ENCODE measurements at regions not wholly inside any gene's neighbourhood (a gene's known extent, or its start where the extent isn't known, plus 50 kb on each side); places are given as distances from the start of the nearest gene placed in this dataset.
"Not testable (repeated sequence)": the region's sequence is repeated elsewhere in the genome, so short reads cannot be mapped to it uniquely, and the experiment has no call there.

GRCh38 chr3:150239766-150240165 lies 168.3 kb upstream of the TSC22D2 start:
- DNase-seq: no peak

DNA sequence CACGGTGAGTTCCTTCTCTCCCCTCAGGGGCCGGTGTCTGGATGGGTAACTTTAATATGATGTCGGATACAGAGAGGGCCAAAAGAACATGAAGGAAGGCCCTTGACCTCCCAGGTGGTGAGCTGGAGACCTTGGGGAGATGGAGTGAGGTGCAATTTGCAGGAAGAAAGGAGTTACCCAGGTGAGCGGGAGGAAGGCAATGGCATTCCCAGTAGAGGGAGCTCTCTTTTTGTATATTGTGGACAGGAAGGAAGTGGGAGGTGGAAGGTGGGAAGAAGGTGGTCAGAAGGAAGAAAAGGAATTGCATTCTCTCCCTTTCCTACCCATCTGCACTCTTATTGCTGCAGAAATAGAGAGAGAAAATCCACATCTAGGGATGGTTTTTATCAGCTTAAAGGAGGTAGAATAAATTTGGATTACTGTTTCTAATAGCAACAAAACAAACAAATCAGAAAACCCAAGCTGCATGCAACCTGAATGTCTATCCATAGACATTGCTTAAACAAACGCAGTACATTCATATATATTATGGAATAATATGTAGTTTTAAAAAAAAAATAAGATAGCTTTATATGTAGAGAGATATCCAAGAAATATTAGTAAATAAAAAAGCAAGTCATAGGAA lies 169.0 kb upstream of the TSC22D2 start:
- DNase-seq: no peak

DNA sequence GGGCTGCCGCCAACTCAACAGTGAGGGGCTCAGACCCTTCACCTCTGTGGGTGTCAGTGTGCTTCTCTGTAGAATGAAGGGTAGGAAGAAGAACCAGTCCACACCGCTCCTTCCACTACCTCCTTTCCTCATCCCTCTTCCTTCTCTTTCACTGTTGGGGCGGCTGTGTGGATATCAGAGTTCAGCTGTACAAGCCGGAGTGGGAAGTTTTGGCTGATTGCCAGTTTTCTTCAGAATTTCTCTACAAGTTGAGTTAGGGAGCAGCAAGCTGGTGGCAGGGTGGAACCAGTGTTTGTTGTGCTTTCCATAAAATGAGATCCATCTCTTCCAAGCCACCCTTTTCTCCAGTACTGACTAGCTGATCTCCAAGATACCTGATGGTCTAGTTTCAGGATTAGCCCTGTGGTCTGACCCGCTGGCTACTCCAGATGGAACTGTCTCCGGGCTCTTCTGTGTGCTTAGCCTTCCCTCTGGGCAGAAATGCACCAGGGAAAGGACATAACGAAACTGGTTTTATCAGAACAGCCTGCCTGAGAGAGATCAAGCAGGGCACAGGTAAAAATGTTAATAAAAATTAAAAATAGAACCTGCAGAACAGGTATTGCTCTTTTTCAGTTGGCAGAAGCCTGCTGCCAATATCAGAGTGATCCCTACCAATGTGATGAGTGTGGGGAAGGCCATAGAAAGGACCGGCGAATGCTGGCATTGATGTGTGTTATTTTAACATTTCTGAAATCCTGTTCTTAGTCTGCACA lies 169.9 kb upstream of the TSC22D2 start:
- no peak for DNase-seq

GRCh38 chr3:150237490-150237889 lies 170.6 kb upstream of the TSC22D2 start:
- DNase-seq: peak; percentile 33

GRCh38 chr3:150236316-150237082 lies 171.6 kb upstream of the TSC22D2 start:
- DNase-seq: no peak

GRCh38 chr3:150235799-150236198 lies 172.3 kb upstream of the TSC22D2 start:
- DNase-seq: no peak

- DNase-seq: no peak
These were observed 175.1 kb upstream of the TSC22D2 start for GRCh38 chr3:150232992-150233451.

DNA sequence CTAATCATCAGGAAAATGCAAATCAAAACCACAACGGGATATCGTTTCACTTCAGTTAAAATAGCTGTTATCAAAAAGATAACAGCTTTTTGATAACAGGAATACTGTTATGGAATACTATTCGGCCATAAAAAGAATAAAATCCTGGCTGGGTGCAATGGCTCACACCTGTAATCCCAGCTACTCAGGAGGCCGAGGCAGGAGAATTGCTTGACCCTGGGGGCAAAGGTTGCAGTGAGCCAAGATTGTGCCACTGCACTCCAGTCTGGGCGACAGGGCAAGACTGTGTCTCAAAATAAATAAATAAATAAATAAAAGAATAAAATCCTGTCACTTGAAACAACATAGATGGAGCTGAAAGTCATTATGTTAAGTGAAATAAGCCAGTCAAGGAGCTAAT lies 178.1 kb upstream of the TSC22D2 start:
- no peak for DNase-seq

GRCh38 chr3:150228626-150229025 lies 179.5 kb upstream of the TSC22D2 start:
- DNase-seq: not testable (repeated sequence)

GRCh38 chr3:150227839-150228238 lies 180.3 kb upstream of the TSC22D2 start:
- no peak for DNase-seq

DNA sequence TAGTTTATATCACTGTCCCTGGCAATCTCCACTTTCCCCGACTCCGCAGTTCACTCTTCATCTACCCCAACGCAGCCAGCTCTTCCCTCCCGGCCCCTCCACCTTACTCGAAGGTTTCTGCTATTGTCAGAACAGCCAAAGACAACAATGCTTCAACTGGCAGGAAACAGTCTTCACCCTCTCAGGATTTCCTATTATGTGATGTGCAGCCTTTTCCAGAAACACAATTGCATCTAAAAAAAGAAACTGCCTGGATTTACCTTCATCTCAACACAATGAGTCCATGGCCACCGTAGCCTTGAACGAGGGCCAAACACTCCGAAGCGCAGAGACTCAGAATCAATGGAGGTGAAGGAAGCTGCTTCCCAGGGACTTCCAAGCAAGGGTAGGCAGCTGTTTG lies 182.1 kb upstream of the TSC22D2 start:
- no peak for DNase-seq

GRCh38 chr3:150223558-150223957 lies 184.5 kb upstream of the TSC22D2 start:
- DNase-seq: no peak

- DNase-seq: no peak
These were observed 185.2 kb upstream of the TSC22D2 start for GRCh38 chr3:150222691-150223489.

- no peak for DNase-seq
These were observed 186.1 kb upstream of the TSC22D2 start for GRCh38 chr3:150221904-150222523.

DNA sequence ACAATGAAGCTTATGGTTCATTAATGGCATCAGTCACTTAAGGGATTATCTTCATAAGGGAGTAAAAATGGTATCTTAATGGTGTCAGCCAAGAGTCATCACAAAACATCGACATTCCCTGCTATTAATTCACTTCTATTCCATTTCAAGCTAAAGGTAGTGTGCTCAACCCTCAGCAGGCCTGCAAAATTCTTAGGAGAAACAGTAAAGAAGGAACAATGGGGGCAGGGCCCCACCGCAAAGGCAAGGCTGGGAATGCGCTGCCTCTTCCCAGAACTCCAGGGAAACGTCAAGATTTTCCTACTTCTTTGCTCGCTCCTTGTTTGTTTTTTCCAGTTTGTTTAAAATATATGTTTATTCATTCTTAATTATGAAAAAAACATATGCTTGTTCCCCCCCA lies 187.3 kb upstream of the TSC22D2 start:
- DNase-seq: no peak

DNA sequence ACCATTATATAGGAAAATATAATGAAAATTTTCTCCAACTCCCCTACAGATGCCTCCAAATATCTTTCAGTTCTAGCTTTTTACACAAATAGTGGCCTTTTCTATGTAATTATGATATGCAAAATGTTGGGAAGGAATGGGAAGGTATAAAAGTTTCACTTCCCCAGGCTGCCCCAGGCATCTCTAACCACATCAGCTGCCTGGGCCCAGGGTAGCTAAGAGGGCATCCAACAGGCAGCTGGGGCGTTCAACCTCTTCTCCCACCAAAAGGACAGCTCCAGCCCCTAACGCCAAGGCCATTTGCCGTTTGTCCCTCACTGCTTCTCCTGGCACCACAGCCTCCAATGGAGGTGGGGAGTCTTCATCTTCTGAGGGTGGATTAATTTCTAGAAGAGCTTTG lies 188.1 kb upstream of the TSC22D2 start:
- no peak for DNase-seq

DNA sequence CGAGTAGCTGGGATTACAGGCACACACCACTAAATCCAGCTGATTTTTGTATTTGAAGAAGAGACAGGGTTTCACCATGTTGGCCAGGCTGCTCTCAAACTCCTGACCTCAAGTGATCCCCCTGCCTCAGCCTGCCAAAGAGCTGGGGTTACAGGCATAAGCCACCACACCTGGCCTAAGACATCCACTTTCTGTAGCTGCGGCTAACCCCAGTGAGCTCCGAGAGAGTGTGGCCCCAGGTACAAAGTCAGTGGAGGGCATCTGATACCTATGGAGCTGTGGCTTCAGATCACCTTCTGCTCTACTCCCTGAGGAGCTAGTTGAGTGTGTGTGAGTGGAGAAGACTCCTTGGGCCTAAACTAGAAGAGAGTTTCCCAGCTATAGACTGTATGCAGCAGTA lies 189.3 kb upstream of the TSC22D2 start:
- DNase-seq: no peak

DNA sequence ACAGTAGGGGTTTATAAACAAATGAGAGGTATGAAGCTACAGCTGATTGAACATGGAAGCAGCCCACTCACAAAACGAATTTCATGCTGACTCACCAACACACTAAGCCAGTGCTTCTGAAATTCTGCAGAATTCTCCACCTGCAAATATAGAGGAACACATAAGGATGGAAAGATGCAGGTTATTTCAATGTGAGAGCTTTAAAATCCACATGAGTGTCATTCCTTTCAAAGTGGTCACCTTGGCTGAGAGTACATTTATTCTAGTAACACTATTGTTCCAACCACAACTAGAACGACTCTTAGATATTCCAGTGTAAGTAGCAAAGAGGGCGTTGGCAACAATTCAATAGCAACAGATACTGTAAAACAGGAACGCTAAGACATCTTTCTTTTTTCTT lies 189.9 kb upstream of the TSC22D2 start:
- no peak for DNase-seq

DNA sequence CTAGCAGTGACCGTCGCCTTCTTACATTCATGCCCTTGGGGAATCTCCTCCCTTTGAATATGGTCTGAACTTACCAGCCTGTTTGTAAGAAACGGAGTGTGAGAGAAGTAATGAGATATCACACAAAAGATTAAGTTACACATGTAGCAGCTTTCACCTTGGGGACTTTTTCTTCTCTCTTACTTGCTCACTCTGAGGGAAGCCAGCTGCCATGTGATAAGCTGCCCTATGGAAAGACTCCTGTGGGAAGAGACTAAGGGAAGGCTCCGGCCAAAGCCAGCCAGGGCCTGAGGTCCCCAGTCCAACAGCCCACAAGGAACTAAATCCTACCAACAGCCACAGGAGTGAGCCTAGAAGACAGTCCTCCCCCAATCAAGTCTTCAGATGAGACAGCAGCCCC lies 190.4 kb upstream of the TSC22D2 start:
- DNase-seq: no peak

GRCh38 chr3:150216866-150217600 lies 191.1 kb upstream of the TSC22D2 start:
- no peak for DNase-seq

DNA sequence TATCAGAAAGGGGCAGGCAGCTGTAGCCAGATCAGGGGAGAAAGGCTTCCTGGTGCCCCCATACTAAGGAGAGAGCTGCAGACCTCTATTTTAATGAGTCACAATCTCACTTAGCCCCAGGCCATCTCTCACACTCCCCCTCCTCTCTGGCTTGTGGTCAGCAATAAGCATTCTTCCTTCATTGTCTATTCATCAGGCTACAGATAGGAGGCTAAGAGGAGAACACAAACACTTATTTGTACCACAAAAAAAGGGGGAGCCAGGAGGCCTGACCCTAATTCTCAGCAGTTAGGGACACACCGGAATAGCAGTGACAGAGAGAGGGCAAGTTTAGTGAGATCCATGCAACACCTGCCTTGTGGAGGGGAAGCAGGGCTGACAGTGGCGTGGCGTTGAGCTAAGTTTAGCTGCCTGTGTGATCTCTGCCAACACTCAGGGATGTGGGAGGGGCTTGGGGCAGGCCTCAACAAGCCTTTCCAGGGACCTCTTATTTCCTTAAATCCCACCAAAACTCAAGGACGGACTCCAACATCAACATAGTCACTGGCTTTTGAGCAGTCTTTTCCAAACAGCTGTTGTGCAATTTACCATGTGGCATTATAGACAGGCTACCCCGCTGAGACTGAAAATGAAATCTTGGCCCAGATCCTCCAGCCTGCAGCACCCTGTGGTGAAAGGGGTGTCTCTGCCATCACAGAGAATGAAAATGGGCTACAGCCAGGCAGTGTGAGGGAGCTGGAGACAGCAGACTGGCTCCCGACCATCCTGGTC lies 191.9 kb upstream of the TSC22D2 start:
- DNase-seq: no peak
